B cell (primary cell): ENCODE measurements at regions not wholly inside any gene's neighbourhood (a gene's known extent, or its start where the extent isn't known, plus 50 kb on each side); places are given as distances from the start of the nearest gene placed in this dataset.

Experiments
- EZH2 ChIP-seq: IDR thresholded peaks from 2 replicates; pipeline ENCODE4 v1.6.1; 2012; ENCODE audit warnings: borderline replicate concordance, low read depth, mild to moderate bottlenecking, moderate library complexity, low read length; ENCODE audit not compliant: insufficient read depth, poor library complexity, severe bottlenecking
- TF ChIP-seq, protein P1 (sequence below): fragments of 200-600 bp; IDR thresholded peaks from one replicate; pipeline ENCODE4 v1.8.0; 2022; ENCODE audit warnings: antibody characterized with exemption, mild to moderate bottlenecking

DNA sequence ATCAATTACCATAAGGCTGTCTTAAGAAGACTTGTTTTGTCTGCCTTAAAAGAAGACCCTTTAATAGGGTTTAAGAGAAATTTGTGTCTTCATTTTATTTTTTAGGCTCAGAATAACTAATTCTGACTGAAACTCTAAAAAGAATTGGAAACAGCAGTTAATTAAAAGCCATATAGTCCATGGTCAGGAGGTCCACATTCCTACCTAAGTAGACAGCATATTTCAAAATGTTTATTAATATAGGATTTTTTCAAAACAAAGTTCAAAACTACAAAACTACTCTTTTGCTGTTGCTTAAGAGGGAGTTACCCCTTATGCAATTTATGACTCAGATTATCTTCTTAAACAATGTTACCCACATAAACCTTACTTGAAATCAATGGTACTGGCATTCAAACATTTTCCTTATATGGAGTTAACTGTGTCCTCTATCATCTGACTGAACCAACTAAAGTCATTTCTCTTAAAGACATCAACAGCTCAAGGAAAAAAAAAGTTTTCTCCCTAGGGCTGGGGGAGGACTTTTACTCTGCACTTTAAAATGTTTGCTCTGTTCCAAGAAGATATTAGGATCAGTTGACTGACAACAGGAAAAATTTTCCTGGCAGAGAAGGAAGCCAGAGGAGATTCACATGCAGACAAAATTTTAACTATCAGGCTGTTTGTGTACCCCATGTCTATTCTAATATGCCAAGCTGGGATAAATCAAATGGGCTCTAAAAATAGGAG is 56.8 kb upstream of the NANOGP8 start:
- TF ChIP-seq EZH2 = no peak
- TF ChIP-seq, protein P1, sequence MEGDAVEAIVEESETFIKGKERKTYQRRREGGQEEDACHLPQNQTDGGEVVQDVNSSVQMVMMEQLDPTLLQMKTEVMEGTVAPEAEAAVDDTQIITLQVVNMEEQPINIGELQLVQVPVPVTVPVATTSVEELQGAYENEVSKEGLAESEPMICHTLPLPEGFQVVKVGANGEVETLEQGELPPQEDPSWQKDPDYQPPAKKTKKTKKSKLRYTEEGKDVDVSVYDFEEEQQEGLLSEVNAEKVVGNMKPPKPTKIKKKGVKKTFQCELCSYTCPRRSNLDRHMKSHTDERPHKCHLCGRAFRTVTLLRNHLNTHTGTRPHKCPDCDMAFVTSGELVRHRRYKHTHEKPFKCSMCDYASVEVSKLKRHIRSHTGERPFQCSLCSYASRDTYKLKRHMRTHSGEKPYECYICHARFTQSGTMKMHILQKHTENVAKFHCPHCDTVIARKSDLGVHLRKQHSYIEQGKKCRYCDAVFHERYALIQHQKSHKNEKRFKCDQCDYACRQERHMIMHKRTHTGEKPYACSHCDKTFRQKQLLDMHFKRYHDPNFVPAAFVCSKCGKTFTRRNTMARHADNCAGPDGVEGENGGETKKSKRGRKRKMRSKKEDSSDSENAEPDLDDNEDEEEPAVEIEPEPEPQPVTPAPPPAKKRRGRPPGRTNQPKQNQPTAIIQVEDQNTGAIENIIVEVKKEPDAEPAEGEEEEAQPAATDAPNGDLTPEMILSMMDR = no peak
